Activated T-helper 1 cell treated with anti-CD3 and anti-CD28 coated beads, Interleukin-2, amount 50 U/mL, for 16 hours (primary cell): ENCODE measurements at regions not wholly inside any gene's neighbourhood (a gene's known extent, or its start where the extent isn't known, plus 50 kb on each side); places are given as distances from the start of the nearest gene placed in this dataset.

Experiments used
- DNase-seq, 2 donors: peaks; one replicate each; pipeline ENCODE4 v3.0.0-alpha.2; 2020; ENCODE audit warnings: low read depth in 1 of 2, low spot score in 1 of 2

- no peak for DNase-seq
Measured at GRCh38 chr22:22433770-22434169, 74.8 kb downstream of the ZNF280B start.
